GM19025 (cell line): ENCODE measurements at regions not wholly inside any gene's neighbourhood (a gene's known extent, or its start where the extent isn't known, plus 50 kb on each side); places are given as distances from the start of the nearest gene placed in this dataset.
"Not testable (repeated sequence)": the region's sequence is repeated elsewhere in the genome, so short reads cannot be mapped to it uniquely, and the experiment has no call there.

ENCODE experiments used
- ATAC-seq: cut with Tn5 transposase; IDR thresholded peaks from one replicate; pipeline ENCODE4 v1.9.1; 2021; ENCODE audit warnings: mild to moderate bottlenecking, low read depth, moderate library complexity; ENCODE audit not compliant: unreplicated experiment

GRCh38 chr9:42862465-42862864 lies 679.0 kb downstream of the SPATA31A6 start:
- ATAC-seq, result not testable (repeated sequence)
